ENCODE measurements at regions not wholly inside any gene's neighbourhood (a gene's known extent, or its start where the extent isn't known, plus 50 kb on each side); places are given as distances from the start of the nearest gene placed in this dataset.

DNA sequence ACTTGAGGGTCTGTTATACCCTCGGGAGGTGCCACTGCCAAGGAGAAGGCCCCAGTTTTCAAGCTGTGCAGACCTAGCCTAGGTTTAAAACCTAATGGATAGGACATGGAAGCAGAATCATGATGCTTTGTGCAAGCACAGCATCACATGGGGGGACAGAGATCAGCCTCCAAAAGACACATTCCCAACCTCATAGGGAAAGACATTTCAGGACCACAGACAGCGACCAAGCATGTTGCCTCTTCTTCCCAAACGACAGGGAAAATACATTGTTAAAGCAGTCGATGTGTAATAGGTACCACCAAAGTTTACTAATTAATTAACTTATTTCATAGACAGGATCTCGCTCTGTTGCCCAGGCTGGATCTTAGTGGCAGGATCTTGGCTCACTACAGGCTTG lies 573.9 kb downstream of the TCERG1L start:
- H3K9ac ChIP-seq (ENCODE audit: low read depth, low read length), result no peak overlapping the region
- no peaks in the 10 kb centered on the region for H3K4me1 ChIP-seq (ENCODE audit: control insufficient read depth, insufficient read depth, low read length)
- H3K36me3 ChIP-seq (ENCODE audit: control insufficient read depth, insufficient read depth, low read length), result no peaks in the 10 kb centered on the region
- no peak overlapping the region for H3K4me3 ChIP-seq (ENCODE audit: low read depth, low read length)
- H3K9me3 ChIP-seq (ENCODE audit: control insufficient read depth, insufficient read depth, low read length), result no peaks in the 10 kb centered on the region
- H3K27me3 ChIP-seq (ENCODE audit: control insufficient read depth, insufficient read depth, low read length), result no peaks in the 10 kb centered on the region

DNA sequence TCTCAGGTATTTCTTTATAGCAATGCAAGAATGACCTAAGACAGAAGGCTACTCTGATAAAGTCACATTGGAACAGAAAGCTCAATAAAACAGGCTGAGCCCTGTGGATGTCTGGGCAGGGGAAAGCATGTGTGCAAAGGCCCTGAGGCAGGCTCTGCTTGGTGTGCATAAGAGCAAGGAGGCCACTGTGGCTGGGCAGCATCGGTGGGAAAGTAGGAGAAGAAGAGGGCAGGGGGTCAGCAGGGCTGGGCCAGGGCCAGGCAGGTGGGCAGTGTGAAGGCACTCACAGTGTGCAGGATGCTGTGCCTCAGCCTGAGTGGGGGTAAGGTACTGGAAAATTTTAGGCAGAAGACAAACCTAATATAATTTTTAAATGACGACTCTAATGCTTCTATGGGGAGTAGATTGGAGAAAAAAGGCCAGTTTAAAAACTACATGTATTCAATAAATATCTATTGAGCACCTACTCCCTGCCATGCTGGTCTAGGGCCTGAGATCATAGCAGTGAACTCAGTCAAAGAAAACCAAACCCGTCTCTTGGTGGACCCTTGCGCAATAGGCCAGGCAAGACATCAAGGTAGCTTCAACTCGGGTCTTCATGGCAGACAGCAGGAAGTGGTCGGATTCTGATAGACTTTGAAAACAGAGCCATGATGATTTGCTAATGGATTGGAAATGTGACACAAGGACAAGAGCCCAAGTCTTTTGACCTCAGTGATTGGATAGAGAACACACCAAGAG lies 572.3 kb downstream of the TCERG1L start:
- no peaks in the 10 kb centered on the region for H3K4me1 ChIP-seq (ENCODE audit: control insufficient read depth, insufficient read depth, low read length)
- H3K4me3 ChIP-seq (ENCODE audit: low read depth, low read length), result no peak overlapping the region
- no peaks in the 10 kb centered on the region for H3K27me3 ChIP-seq (ENCODE audit: control insufficient read depth, insufficient read depth, low read length)
- H3K9ac ChIP-seq (ENCODE audit: low read depth, low read length), result no peak overlapping the region
- H3K36me3 ChIP-seq (ENCODE audit: control insufficient read depth, insufficient read depth, low read length), result no peaks in the 10 kb centered on the region
- no peaks in the 10 kb centered on the region for H3K9me3 ChIP-seq (ENCODE audit: control insufficient read depth, insufficient read depth, low read length)

DNA sequence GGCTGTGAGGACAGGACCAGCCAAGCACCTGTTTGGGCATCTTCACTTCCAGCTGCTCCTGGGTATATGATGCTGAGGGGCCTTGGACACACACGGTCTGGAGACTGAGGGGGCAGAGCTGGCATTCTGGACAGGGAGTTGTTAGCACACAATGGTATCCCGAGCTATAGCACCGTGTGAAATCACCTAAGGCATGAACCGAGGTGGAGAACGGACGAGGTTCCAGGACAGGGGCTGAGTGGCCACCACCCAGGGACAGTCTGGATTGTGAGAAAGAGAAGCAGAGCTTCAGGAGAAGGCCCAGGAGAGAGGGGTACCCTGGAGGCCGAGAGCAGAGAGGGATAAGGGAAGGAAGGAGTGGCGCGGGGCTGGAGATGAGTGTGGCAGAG lies 571.8 kb downstream of the TCERG1L start:
- no peak overlapping the region for H3K4me3 ChIP-seq (ENCODE audit: low read depth, low read length)
- peaks cover 3% of the 10 kb centered on the region for H3K4me1 ChIP-seq (ENCODE audit: control insufficient read depth, insufficient read depth, low read length)
- H3K9ac ChIP-seq (ENCODE audit: low read depth, low read length), result no peak overlapping the region
- no peaks in the 10 kb centered on the region for H3K27me3 ChIP-seq (ENCODE audit: control insufficient read depth, insufficient read depth, low read length)
- H3K36me3 ChIP-seq (ENCODE audit: control insufficient read depth, insufficient read depth, low read length), result no peaks in the 10 kb centered on the region
- H3K9me3 ChIP-seq (ENCODE audit: control insufficient read depth, insufficient read depth, low read length), result no peaks in the 10 kb centered on the region

DNA sequence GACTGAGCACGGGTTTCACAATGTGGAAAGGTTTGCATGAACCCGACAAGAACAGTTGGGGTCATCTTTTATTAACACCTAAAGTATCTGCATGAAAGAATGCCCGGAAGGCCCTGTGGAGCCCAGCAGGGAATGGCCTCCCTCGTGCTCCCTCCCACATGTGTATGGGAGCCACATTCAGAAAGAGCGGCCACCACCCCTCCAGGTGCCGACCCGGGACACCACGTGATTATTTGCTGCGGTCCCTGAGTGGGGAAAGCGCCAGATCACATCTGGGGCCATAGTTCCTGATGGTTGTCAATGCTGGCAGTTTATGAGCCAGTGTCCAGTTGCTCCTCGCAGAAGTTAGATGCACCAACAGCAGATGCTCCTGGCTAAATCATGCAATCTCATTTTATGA lies 571.4 kb downstream of the TCERG1L start:
- Histone ChIP-seq H3K27me3 (ENCODE audit: control insufficient read depth, insufficient read depth, low read length) (no peaks in the 10 kb centered on the region), H3K4me3 (ENCODE audit: low read depth, low read length) (no peak overlapping the region), H3K4me1 (ENCODE audit: control insufficient read depth, insufficient read depth, low read length) (peaks cover 3% of the 10 kb centered on the region), H3K36me3 (ENCODE audit: control insufficient read depth, insufficient read depth, low read length) (no peaks in the 10 kb centered on the region), H3K9me3 (ENCODE audit: control insufficient read depth, insufficient read depth, low read length) (no peaks in the 10 kb centered on the region), H3K9ac (ENCODE audit: low read depth, low read length) (no peak overlapping the region)

DNA sequence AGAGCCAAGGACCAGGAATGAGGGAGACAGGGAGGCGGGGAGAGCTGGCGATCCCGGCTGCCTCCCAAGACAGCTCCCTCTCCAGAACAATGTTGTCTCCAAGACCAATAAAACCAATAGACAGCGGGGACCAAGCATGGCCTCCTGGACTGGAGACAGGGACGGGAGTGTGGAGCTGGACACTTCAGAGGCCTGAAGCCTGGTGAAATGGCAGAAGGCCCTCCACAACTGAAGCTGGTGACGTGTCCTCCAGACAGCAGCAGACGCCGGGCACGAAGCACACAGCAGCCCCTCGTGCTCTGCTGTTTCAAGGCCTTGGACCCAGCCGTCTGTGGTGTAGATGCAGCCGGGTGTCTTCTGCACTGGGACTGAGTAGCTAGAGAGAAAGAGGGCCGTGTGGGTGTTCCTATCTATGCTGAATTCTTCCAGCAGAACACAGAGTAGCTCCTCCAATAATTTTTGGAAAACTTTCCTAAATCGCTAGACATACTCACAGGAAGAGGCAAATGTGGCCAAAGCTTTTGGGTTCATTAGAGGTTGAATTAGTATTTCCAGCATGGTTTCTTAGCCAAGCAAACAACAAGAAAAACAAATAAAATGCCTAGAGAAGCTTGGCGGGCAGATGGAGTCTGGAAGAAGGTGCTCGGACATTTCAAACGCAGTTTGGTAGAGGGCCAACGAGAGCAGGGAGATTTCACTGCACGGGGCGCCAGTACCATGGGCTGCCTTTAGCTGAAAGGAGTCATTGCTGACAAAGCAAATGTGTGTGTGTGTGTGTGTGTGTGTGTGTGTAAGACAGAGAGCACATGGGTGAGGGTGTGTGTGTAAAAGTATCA lies 570.4 kb downstream of the TCERG1L start:
- Histone ChIP-seq H3K9ac (ENCODE audit: low read depth, low read length) (no peak overlapping the region), H3K4me1 (ENCODE audit: control insufficient read depth, insufficient read depth, low read length) (peaks cover 3% of the 10 kb centered on the region), H3K36me3 (ENCODE audit: control insufficient read depth, insufficient read depth, low read length) (no peaks in the 10 kb centered on the region), H3K9me3 (ENCODE audit: control insufficient read depth, insufficient read depth, low read length) (no peaks in the 10 kb centered on the region), H3K4me3 (ENCODE audit: low read depth, low read length) (no peak overlapping the region), H3K27me3 (ENCODE audit: control insufficient read depth, insufficient read depth, low read length) (no peaks in the 10 kb centered on the region)

DNA sequence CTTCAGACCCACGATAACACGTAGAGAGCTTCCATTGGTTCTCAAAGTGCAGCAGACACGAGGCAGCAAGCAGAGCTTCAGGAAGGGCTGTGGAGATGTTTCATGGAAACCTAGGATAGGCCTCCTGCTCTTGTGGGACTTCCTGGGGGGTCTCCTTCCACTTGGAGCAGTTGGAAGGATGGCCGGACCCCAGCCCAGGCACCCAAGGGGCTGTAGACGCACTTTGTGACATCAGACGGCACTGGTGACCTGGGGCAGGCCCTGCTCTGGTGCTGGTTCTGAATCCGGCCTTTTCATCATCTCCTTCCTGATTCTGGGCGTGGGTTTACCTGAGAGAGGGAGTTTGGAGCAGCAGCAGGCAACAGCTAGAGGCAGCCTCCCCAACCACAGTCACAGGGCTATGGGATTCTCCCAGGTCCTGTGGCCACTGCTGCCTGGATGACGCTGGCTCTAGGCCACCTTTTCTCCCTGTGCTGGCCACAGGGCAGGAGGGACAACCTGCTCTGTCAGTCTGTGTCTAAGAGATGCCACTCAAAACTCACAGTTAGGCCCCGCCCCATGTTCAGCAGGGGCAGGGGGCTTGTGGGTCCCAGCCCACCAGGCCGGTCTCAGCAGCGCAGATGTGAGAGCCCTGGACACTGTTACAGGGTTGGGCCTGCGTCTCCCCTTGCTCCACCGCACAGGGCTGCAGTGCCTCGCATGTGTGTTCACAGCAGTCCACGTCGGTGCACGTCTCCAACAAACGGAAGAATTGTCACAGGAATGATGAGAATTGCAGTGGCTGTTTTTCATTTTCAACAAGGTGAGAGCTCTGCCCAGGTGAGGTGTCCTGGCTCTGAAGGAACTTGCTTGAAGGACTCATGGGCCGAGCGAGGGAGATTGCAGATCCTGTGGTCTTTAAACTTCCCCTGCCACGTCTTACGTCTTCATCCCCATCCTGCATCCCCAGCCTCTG lies 569.3 kb downstream of the TCERG1L start:
- H3K9me3 ChIP-seq (ENCODE audit: control insufficient read depth, insufficient read depth, low read length), result no peaks in the 10 kb centered on the region
- no peak overlapping the region for H3K9ac ChIP-seq (ENCODE audit: low read depth, low read length)
- H3K27me3 ChIP-seq (ENCODE audit: control insufficient read depth, insufficient read depth, low read length), result no peaks in the 10 kb centered on the region
- H3K4me1 ChIP-seq (ENCODE audit: control insufficient read depth, insufficient read depth, low read length), result peaks cover 3% of the 10 kb centered on the region
- H3K4me3 ChIP-seq (ENCODE audit: low read depth, low read length), result no peak overlapping the region
- no peaks in the 10 kb centered on the region for H3K36me3 ChIP-seq (ENCODE audit: control insufficient read depth, insufficient read depth, low read length)

DNA sequence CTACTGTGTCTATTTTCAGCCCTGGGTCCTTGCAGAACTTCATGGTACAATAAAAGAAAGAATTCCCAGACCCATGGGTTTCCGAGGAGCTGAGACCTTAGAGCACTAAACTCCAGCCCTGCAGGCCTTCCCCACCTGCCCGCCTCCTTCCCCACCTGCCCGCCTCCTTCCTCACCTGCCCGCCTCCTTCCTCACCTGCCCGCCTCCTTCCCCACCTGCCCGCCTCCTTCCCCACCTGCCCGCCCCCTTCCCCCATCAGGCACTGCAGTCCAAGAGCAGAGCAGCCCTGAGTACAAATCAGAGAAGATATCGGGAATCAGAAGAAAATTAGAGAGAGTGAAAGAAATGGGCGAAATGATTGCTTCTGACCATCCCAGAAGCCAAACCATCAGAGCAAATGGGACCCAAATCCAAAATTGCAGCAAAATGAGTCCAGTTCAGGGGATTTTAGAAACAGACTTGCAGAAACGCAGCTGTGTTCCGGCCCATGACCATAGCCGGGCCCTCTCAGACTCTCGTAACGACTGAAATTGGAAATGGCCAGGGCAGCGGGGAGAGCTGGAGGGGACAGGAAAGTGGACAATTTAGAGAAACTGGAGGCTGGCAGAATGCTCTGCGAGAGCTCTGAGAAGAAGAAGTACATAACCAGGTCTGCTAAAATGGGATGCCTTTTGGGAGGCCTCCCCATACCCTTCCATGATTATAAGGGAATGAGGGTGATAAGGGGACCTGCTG lies 568.4 kb downstream of the TCERG1L start:
- H3K4me3 ChIP-seq (ENCODE audit: low read depth, low read length), result no peak overlapping the region
- no peak overlapping the region for H3K9ac ChIP-seq (ENCODE audit: low read depth, low read length)
- no peaks in the 10 kb centered on the region for H3K9me3 ChIP-seq (ENCODE audit: control insufficient read depth, insufficient read depth, low read length)
- peaks cover 3% of the 10 kb centered on the region for H3K4me1 ChIP-seq (ENCODE audit: control insufficient read depth, insufficient read depth, low read length)
- H3K27me3 ChIP-seq (ENCODE audit: control insufficient read depth, insufficient read depth, low read length), result no peaks in the 10 kb centered on the region
- H3K36me3 ChIP-seq (ENCODE audit: control insufficient read depth, insufficient read depth, low read length), result no peaks in the 10 kb centered on the region

DNA sequence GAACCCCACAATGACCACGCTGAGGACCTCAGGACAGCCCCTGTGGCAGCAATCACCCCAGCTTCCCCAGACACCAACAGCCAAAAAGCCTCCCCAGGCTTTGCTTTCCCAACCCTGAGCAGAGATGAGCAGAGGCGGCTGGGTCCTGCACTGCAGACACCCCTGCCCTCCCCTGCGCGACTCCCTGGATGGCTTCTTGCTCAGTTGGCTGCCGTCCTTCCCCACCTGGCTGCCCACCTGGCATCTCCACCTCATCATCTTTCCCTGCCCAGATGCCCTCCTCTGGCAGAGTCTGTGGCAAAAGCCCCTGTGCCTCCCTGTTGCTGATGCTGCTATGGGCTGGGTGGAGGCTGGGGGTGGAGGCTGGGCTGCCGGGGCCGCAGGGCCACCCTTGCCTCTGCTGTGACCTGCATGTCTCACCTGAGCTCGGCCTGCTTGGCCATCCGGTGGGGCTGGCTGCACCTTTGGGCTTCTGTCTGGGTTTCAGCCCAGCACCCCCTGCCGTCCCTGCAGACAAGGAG lies 567.7 kb downstream of the TCERG1L start:
- Histone ChIP-seq H3K9ac (ENCODE audit: low read depth, low read length) (no peak overlapping the region), H3K4me3 (ENCODE audit: low read depth, low read length) (no peak overlapping the region), H3K36me3 (ENCODE audit: control insufficient read depth, insufficient read depth, low read length) (no peaks in the 10 kb centered on the region), H3K4me1 (ENCODE audit: control insufficient read depth, insufficient read depth, low read length) (peaks cover 3% of the 10 kb centered on the region), H3K9me3 (ENCODE audit: control insufficient read depth, insufficient read depth, low read length) (no peaks in the 10 kb centered on the region), H3K27me3 (ENCODE audit: control insufficient read depth, insufficient read depth, low read length) (no peaks in the 10 kb centered on the region)

DNA sequence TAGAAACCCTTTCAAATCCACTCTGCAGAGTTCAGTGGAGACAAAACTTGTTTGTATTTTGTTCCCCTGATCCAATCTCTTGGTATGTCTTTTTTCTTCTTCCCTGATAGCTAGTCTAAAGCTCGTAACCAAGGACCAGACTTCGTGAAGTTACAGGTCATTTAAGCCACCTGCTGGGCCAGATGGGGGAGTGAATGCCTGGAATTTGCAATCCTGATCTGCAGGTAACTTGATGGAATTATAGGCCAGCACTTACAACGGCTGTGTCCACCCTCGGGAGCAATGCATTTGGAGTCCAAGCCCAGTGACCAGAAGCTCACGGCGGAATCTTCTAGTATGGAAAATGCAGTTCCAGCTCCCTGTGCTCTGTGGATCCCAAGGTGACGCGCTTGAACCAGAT lies 566.9 kb downstream of the TCERG1L start:
- H3K36me3 ChIP-seq (ENCODE audit: control insufficient read depth, insufficient read depth, low read length), result no peaks in the 10 kb centered on the region
- H3K27me3 ChIP-seq (ENCODE audit: control insufficient read depth, insufficient read depth, low read length), result no peaks in the 10 kb centered on the region
- H3K9ac ChIP-seq (ENCODE audit: low read depth, low read length), result no peak overlapping the region
- H3K9me3 ChIP-seq (ENCODE audit: control insufficient read depth, insufficient read depth, low read length), result no peaks in the 10 kb centered on the region
- H3K4me1 ChIP-seq (ENCODE audit: control insufficient read depth, insufficient read depth, low read length), result peaks cover 3% of the 10 kb centered on the region
- no peak overlapping the region for H3K4me3 ChIP-seq (ENCODE audit: low read depth, low read length)

DNA sequence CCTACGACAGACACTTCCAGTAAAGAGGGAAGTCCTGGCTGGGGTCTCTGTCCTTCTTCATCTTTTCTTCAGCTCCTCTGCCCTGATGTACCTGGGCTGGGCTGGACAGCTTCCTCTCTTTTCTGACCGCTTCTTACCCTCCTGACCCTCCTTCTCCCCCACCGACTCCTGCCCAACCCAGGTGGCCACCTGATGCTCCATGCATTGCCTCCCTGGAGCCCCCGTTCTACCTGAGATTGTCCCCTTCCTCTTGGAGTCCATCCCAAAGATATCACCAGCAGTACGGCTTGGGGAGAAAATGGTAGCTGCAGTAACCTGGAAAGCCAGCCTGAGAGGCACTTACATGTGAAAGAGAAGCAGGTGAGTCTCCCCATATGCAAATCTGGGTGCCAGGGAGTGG lies 566.3 kb downstream of the TCERG1L start:
- Histone ChIP-seq H3K4me3 (ENCODE audit: low read depth, low read length) (no peak overlapping the region), H3K27me3 (ENCODE audit: control insufficient read depth, insufficient read depth, low read length) (no peaks in the 10 kb centered on the region), H3K9ac (ENCODE audit: low read depth, low read length) (no peak overlapping the region), H3K36me3 (ENCODE audit: control insufficient read depth, insufficient read depth, low read length) (no peaks in the 10 kb centered on the region), H3K9me3 (ENCODE audit: control insufficient read depth, insufficient read depth, low read length) (no peaks in the 10 kb centered on the region), H3K4me1 (ENCODE audit: control insufficient read depth, insufficient read depth, low read length) (peaks cover 3% of the 10 kb centered on the region)

DNA sequence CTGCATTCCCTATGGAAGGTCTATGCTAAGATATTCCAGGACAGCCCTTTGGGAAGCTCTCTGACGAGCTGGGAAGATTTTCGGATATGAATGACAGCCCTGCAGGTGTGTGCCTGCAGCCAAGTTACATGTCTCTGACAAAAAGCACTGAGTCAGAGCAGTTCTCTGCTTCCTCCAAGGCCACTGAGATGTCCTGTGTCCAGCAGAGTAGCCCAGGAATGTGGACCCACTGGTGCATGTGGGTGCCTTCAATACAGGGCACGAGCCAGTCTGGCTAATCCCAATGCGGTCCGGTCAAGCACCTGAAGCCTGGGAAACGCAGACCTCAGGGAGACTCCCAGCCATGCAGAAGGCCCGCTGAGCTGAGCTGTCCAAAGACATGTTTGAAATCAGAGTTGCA lies 565.7 kb downstream of the TCERG1L start:
- H3K9me3 ChIP-seq (ENCODE audit: control insufficient read depth, insufficient read depth, low read length), result no peaks in the 10 kb centered on the region
- no peak overlapping the region for H3K4me3 ChIP-seq (ENCODE audit: low read depth, low read length)
- no peaks in the 10 kb centered on the region for H3K27me3 ChIP-seq (ENCODE audit: control insufficient read depth, insufficient read depth, low read length)
- peaks cover 3% of the 10 kb centered on the region for H3K4me1 ChIP-seq (ENCODE audit: control insufficient read depth, insufficient read depth, low read length)
- H3K9ac ChIP-seq (ENCODE audit: low read depth, low read length), result no peak overlapping the region
- no peaks in the 10 kb centered on the region for H3K36me3 ChIP-seq (ENCODE audit: control insufficient read depth, insufficient read depth, low read length)
